ENCODE measurements at regions not wholly inside any gene's neighbourhood (a gene's known extent, or its start where the extent isn't known, plus 50 kb on each side); places are given as distances from the start of the nearest gene placed in this dataset.
"Not testable (repeated sequence)": the region's sequence is repeated elsewhere in the genome, so short reads cannot be mapped to it uniquely, and the experiment has no call there.

GRCh38 chr3:35224565-35225295, 414.6 kb upstream of the ARPP21 start:
- peaks cover 0 to 15% (median 7%) of the 10 kb centered on the region in 7 donors for H3K9me3 Mint-ChIP-seq
- no peak for ATAC-seq (ENCODE audit: low read depth in 2 of 2)
- H3K36me3 ChIP-seq (ENCODE audit: control insufficient read depth, insufficient read depth, low read length), result no peaks in the 10 kb centered on the region
- H3K27me3 Mint-ChIP-seq, result no peaks in the 10 kb centered on the region
- no peaks in the 10 kb centered on the region for H3K36me3 Mint-ChIP-seq
- H3K27ac Mint-ChIP-seq, result no peak overlapping the region
- no peak overlapping the region for H3K4me3 ChIP-seq (ENCODE audit: low read depth, low read length)
- no peaks in the 10 kb centered on the region for H3K27me3 ChIP-seq (ENCODE audit: control insufficient read depth, insufficient read depth, low read length)
- H3K27ac ChIP-seq (ENCODE audit: insufficient read depth, low read length, poor library complexity, severe bottlenecking), result no peak overlapping the region
- DNase-seq, result no peak
- H3K4me3 Mint-ChIP-seq, result no peak overlapping the region
- no peaks in the 10 kb centered on the region for H3K9me3 ChIP-seq (ENCODE audit: control insufficient read depth in 2 of 2, low read length in 2 of 2)
- no peaks in the 10 kb centered on the region for H3K4me1 ChIP-seq (ENCODE audit: control insufficient read depth, insufficient read depth, low read length, poor library complexity, severe bottlenecking)
- H3K4me1 Mint-ChIP-seq, result no peaks in the 10 kb centered on the region

DNA sequence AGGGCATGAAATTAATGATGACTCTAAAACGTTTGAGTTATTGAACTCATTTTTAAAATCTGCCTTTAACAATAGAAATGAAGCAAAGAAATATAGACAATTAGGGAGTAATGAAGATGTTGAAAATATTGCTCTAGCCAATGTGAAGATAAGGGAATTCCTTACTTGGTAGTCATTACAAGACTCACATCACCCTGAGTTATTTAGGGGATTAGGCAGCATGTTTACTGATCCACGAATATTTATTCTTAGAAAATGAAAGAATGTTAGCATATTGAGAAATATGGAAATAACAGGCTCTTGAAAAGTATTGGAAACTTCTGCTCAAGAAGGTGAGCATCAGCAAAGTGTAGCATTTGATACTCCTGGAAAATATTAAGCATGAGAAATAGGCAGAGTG, 398.1 kb upstream of the ARPP21 start:
- peaks cover 0 to 2% of the 10 kb centered on the region in 2 experiments for H3K9me3 ChIP-seq (ENCODE audit: control insufficient read depth in 2 of 2, low read length in 2 of 2)
- H3K27ac Mint-ChIP-seq, result no peak overlapping the region
- DNase-seq (no peak), ATAC-seq (ENCODE audit: low read depth in 2 of 2) (no peak)
- no peaks in the 10 kb centered on the region for H3K36me3 ChIP-seq (ENCODE audit: control insufficient read depth, insufficient read depth, low read length)
- H3K27ac ChIP-seq (ENCODE audit: insufficient read depth, low read length, poor library complexity, severe bottlenecking), result no peak overlapping the region
- no peak overlapping the region for H3K4me3 ChIP-seq (ENCODE audit: low read depth, low read length)
- H3K9me3 Mint-ChIP-seq, result peaks cover 0 to 11% (median 0%) of the 10 kb centered on the region in 7 donors
- no peaks in the 10 kb centered on the region for H3K4me1 Mint-ChIP-seq
- no peaks in the 10 kb centered on the region for H3K4me1 ChIP-seq (ENCODE audit: control insufficient read depth, insufficient read depth, low read length, poor library complexity, severe bottlenecking)
- no peak overlapping the region for H3K4me3 Mint-ChIP-seq
- H3K36me3 Mint-ChIP-seq, result no peaks in the 10 kb centered on the region
- H3K27me3 Mint-ChIP-seq, result no peaks in the 10 kb centered on the region
- no peaks in the 10 kb centered on the region for H3K27me3 ChIP-seq (ENCODE audit: control insufficient read depth, insufficient read depth, low read length)

DNA sequence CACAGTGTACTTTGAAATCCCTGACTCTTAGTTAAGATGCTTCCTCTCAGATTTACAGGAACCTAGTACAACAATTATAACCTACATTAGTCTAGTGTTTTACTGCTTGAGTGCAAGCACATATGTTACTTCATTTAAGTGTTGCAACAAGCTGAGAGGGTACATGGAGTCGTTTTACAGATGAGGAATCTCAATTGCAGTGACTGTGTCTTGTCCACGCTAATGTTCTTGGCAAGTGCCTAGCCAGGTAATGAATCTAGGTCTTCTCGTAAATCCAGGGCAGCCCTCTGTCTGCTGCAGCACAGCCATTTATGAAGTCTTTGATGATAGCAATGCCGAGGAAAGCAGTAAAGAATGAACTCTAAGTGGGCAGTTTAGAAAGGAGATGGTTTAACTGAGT, 384.4 kb upstream of the ARPP21 start:
- Mint-ChIP-seq H3K4me1 (no peaks in the 10 kb centered on the region), H3K27me3 (no peaks in the 10 kb centered on the region), H3K36me3 (no peaks in the 10 kb centered on the region), H3K4me3 (no peak overlapping the region), H3K27ac (no peak overlapping the region), H3K9me3 (peaks cover 0 to 14% (median 7%) of the 10 kb centered on the region in 7 donors)
- no peaks in the 10 kb centered on the region for H3K9me3 ChIP-seq (ENCODE audit: control insufficient read depth in 2 of 2, low read length in 2 of 2)
- H3K4me1 ChIP-seq (ENCODE audit: control insufficient read depth, insufficient read depth, low read length, poor library complexity, severe bottlenecking), result no peaks in the 10 kb centered on the region
- H3K36me3 ChIP-seq (ENCODE audit: control insufficient read depth, insufficient read depth, low read length), result no peaks in the 10 kb centered on the region
- no peak overlapping the region for H3K27ac ChIP-seq (ENCODE audit: insufficient read depth, low read length, poor library complexity, severe bottlenecking)
- no peak for ATAC-seq (ENCODE audit: low read depth in 2 of 2)
- no peaks in the 10 kb centered on the region for H3K27me3 ChIP-seq (ENCODE audit: control insufficient read depth, insufficient read depth, low read length)
- no peak for DNase-seq
- H3K4me3 ChIP-seq (ENCODE audit: low read depth, low read length), result no peak overlapping the region

GRCh38 chr3:35257641-35258040, 381.7 kb upstream of the ARPP21 start:
- Mint-ChIP-seq H3K4me3 (no peak overlapping the region), H3K4me1 (no peaks in the 10 kb centered on the region), H3K27me3 (no peaks in the 10 kb centered on the region), H3K27ac (no peak overlapping the region), H3K9me3 (peaks cover 5 to 23% (median 9%) of the 10 kb centered on the region in 7 donors), H3K36me3 (no peaks in the 10 kb centered on the region)
- H3K4me3 ChIP-seq (ENCODE audit: low read depth, low read length), result no peak overlapping the region
- no peaks in the 10 kb centered on the region for H3K9me3 ChIP-seq (ENCODE audit: control insufficient read depth in 2 of 2, low read length in 2 of 2)
- no peaks in the 10 kb centered on the region for H3K4me1 ChIP-seq (ENCODE audit: control insufficient read depth, insufficient read depth, low read length, poor library complexity, severe bottlenecking)
- H3K36me3 ChIP-seq (ENCODE audit: control insufficient read depth, insufficient read depth, low read length), result no peaks in the 10 kb centered on the region
- H3K27ac ChIP-seq (ENCODE audit: insufficient read depth, low read length, poor library complexity, severe bottlenecking), result no peak overlapping the region
- no peak for DNase-seq
- no peaks in the 10 kb centered on the region for H3K27me3 ChIP-seq (ENCODE audit: control insufficient read depth, insufficient read depth, low read length)
- no peak for ATAC-seq (ENCODE audit: low read depth in 2 of 2)

- peaks cover 3 to 14% (median 6%) of the 10 kb centered on the region in 7 donors for H3K9me3 Mint-ChIP-seq
- no peaks in the 10 kb centered on the region for H3K27me3 Mint-ChIP-seq
- Histone ChIP-seq H3K36me3 (ENCODE audit: control insufficient read depth, insufficient read depth, low read length) (no peaks in the 10 kb centered on the region), H3K27ac (ENCODE audit: insufficient read depth, low read length, poor library complexity, severe bottlenecking) (no peak overlapping the region), H3K4me3 (ENCODE audit: low read depth, low read length) (no peak overlapping the region), H3K9me3 (ENCODE audit: control insufficient read depth in 2 of 2, low read length in 2 of 2) (no peaks in the 10 kb centered on the region), H3K27me3 (ENCODE audit: control insufficient read depth, insufficient read depth, low read length) (no peaks in the 10 kb centered on the region), H3K4me1 (ENCODE audit: control insufficient read depth, insufficient read depth, low read length, poor library complexity, severe bottlenecking) (no peaks in the 10 kb centered on the region)
- no peaks in the 10 kb centered on the region for H3K4me1 Mint-ChIP-seq
- H3K4me3 Mint-ChIP-seq, result no peak overlapping the region
- ATAC-seq (ENCODE audit: low read depth in 2 of 2), result no peak
- no peak for DNase-seq
- no peak overlapping the region for H3K27ac Mint-ChIP-seq
- no peaks in the 10 kb centered on the region for H3K36me3 Mint-ChIP-seq
Measured at GRCh38 chr3:35262406-35262805, 376.9 kb upstream of the ARPP21 start.

DNA sequence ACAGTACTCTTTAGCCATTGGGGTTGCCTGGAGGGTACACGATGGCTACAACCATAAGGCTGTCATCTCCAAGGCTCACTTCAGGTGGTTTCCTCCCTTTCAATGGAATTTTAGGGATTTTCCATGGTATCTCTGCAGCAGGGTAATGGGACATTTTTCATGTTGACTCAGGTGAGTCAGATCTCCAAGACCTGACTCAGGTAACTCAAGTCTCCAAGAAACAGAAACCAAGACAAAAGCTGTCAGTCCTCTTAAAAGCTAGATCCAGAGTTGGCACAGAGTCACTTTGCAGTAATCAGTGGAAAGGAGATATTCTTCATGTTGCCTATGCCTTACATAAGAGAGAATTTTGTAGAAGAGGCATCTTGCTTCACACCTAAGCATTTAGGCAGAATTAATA, 375.8 kb upstream of the ARPP21 start:
- Mint-ChIP-seq H3K27ac (no peak overlapping the region), H3K27me3 (no peaks in the 10 kb centered on the region), H3K4me3 (no peak overlapping the region), H3K4me1 (no peaks in the 10 kb centered on the region), H3K9me3 (peaks cover 3 to 14% (median 4%) of the 10 kb centered on the region in 7 donors), H3K36me3 (no peaks in the 10 kb centered on the region)
- H3K36me3 ChIP-seq (ENCODE audit: control insufficient read depth, insufficient read depth, low read length), result no peaks in the 10 kb centered on the region
- H3K4me1 ChIP-seq (ENCODE audit: control insufficient read depth, insufficient read depth, low read length, poor library complexity, severe bottlenecking), result no peaks in the 10 kb centered on the region
- no peak for DNase-seq
- H3K27me3 ChIP-seq (ENCODE audit: control insufficient read depth, insufficient read depth, low read length), result no peaks in the 10 kb centered on the region
- H3K4me3 ChIP-seq (ENCODE audit: low read depth, low read length), result no peak overlapping the region
- no peak overlapping the region for H3K27ac ChIP-seq (ENCODE audit: insufficient read depth, low read length, poor library complexity, severe bottlenecking)
- ATAC-seq (ENCODE audit: low read depth in 2 of 2), result no peak
- H3K9me3 ChIP-seq (ENCODE audit: control insufficient read depth in 2 of 2, low read length in 2 of 2), result no peaks in the 10 kb centered on the region

DNA sequence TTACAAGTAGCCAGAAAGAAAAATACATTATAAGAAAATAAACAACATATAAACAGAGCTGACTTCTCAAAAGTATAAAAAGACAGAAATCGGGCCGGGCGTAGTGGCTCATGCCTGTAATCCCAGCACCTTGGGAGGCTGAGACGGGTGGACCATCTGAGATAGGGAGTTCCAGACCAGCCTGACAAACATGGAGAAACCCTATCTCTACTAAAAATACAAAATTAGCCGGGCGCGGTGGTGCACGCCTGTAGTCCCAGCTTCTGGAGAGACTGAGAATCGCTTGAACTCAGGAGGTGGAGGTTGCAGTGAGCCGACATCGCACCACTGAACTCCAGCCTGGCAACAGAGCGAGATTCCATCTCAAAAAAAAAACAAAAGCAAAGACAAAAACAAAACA, 373.3 kb upstream of the ARPP21 start:
- not testable (repeated sequence) for H3K9me3 ChIP-seq (ENCODE audit: control insufficient read depth in 2 of 2, low read length in 2 of 2); ATAC-seq (ENCODE audit: low read depth in 2 of 2); H3K27ac Mint-ChIP-seq; H3K4me3 ChIP-seq (ENCODE audit: low read depth, low read length); H3K27me3 ChIP-seq (ENCODE audit: control insufficient read depth, insufficient read depth, low read length); H3K4me1 Mint-ChIP-seq; H3K27ac ChIP-seq (ENCODE audit: insufficient read depth, low read length, poor library complexity, severe bottlenecking); H3K27me3 Mint-ChIP-seq; H3K36me3 ChIP-seq (ENCODE audit: control insufficient read depth, insufficient read depth, low read length); DNase-seq; H3K4me3 Mint-ChIP-seq; H3K4me1 ChIP-seq (ENCODE audit: control insufficient read depth, insufficient read depth, low read length, poor library complexity, severe bottlenecking); H3K36me3 Mint-ChIP-seq
- peaks cover 0 to 12% (median 2%) of the 10 kb centered on the region in 7 donors for H3K9me3 Mint-ChIP-seq

GRCh38 chr3:35275768-35276167, 363.6 kb upstream of the ARPP21 start:
- Mint-ChIP-seq H3K36me3 (no peaks in the 10 kb centered on the region), H3K4me3 (no peak overlapping the region), H3K4me1 (no peaks in the 10 kb centered on the region), H3K27me3 (peaks cover 5% of the 10 kb centered on the region), H3K27ac (no peak overlapping the region), H3K9me3 (peaks cover 0 to 29% (median 13%) of the 10 kb centered on the region in 7 donors)
- Histone ChIP-seq H3K9me3 (ENCODE audit: control insufficient read depth in 2 of 2, low read length in 2 of 2) (peaks cover 0 to 13% of the 10 kb centered on the region in 2 experiments), H3K36me3 (ENCODE audit: control insufficient read depth, insufficient read depth, low read length) (no peaks in the 10 kb centered on the region), H3K27ac (ENCODE audit: insufficient read depth, low read length, poor library complexity, severe bottlenecking) (no peak overlapping the region), H3K4me3 (ENCODE audit: low read depth, low read length) (no peak overlapping the region), H3K4me1 (ENCODE audit: control insufficient read depth, insufficient read depth, low read length, poor library complexity, severe bottlenecking) (no peaks in the 10 kb centered on the region), H3K27me3 (ENCODE audit: control insufficient read depth, insufficient read depth, low read length) (no peaks in the 10 kb centered on the region)
- no peak for ATAC-seq (ENCODE audit: low read depth in 2 of 2)
- DNase-seq, result no peak
